T47D (cell line): ENCODE measurements at regions not wholly inside any gene's neighbourhood (a gene's known extent, or its start where the extent isn't known, plus 50 kb on each side); places are given as distances from the start of the nearest gene placed in this dataset.

ENCODE experiments used
- DNase-seq, 2 experiments: peaks; one replicate each; pipeline versions ENCODE4 v3.0.0 to v3.0.0-alpha.2; 2011 to 2012; ENCODE audit warnings: low read depth in 1 of 2, low spot score in 1 of 2
- JUND ChIP-seq: IDR thresholded peaks from 2 replicates; pipeline ENCODE4 v1.6.1; 2012; ENCODE audit warnings: low read depth
- in situ Hi-C: cut with HindIII; loops from 2 replicates; pipeline ENCODE4 v1.10.0; 2016; ENCODE audit warnings: low sequenced_read_pairs, low pct_unique_long_range_greater_than_20kb

DNA sequence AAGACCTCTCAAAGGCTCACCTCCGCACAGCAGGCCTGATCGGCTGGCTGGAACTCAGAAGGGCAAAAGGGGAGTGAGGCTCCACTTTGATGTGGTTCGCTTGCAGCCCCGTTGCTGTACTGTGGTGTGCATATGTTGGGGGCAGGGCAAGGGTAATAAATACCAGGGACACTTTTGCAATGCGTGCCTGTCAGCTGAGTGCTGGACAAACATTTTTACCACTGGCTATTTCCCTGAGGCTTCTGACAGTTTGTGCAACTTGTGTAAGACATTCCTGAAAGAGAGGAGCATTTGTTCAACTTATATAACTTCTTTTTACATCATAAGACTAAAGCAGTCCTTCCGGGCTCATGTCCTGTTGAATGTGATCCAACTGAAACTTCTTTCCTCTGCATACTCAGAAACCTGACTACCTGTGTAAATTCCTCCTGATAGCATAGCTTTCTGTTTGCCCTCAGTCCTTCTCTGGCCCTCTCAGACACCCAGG lies 82.3 kb downstream of the SPRY1 start:
- peak; percentile 62; the same call in 1 of the 2 replicates for TF ChIP-seq JUND
- DNase-seq, result peak; percentile 23 to 94
- in situ Hi-C loops, result no loop called here

- DNase-seq, result peak in 1 of 2 experiments; percentile 47
- in situ Hi-C loops, result no loop called here
- no peak for TF ChIP-seq JUND
Observed at GRCh38 chr4:123479944-123480343, 83.3 kb downstream of the SPRY1 start.

DNA sequence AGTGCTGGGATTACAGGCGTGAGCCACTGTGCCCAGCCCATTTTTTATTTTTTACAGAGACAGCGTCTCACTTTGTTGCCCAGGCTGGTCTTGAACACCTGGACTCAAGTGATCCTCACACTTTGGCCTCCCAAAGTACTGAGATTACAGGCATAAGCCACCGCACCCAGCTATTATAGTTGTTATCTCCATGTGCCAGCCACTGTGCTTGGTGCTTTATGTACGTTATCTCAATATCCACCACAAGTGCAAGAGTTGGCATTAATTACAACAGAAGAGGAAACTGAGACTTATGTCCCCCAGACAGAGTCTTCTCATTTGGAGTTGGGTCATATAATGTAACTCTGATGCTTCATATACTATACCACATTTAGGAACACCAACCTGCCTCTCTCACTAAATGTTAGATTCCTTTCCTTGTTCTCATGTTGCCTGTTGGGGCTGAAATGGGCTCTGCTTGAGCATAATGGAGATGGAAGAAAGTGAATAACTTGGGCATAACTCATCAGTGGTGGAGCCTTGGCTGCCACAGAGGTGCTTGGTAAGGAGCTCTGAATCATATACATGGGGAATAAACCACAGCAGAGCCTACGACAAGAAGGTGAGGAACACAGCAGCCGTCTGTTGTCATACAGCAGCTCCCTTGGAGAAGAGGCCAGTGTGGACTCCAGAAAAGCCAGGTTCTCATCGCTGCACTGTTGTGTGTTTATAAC lies 84.3 kb downstream of the SPRY1 start:
- TF ChIP-seq JUND, result no peak
- in situ Hi-C loops, result no loop called here
- DNase-seq, result no peak

DNA sequence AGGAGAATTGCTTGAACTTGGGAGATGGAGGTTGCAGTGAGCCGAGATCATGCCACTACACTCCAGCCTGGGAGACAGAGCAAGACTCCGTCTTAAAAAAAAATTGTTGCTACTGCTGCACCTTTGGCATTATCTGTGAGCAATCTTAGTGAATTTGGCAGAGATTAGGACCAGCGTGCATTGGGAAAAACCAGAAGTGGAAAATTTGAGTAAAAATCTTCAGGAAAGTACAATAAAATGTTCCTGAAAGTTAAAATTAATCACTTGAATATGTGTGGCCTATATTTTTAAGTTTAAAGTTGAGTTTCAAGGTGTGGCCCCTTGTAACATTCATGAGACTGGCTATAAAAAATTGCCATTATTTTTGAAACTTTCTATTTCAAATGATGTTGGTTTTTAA lies 85.1 kb downstream of the SPRY1 start:
- in situ Hi-C loops, result no loop called here
- TF ChIP-seq JUND, result no peak
- DNase-seq, result no peak

DNA sequence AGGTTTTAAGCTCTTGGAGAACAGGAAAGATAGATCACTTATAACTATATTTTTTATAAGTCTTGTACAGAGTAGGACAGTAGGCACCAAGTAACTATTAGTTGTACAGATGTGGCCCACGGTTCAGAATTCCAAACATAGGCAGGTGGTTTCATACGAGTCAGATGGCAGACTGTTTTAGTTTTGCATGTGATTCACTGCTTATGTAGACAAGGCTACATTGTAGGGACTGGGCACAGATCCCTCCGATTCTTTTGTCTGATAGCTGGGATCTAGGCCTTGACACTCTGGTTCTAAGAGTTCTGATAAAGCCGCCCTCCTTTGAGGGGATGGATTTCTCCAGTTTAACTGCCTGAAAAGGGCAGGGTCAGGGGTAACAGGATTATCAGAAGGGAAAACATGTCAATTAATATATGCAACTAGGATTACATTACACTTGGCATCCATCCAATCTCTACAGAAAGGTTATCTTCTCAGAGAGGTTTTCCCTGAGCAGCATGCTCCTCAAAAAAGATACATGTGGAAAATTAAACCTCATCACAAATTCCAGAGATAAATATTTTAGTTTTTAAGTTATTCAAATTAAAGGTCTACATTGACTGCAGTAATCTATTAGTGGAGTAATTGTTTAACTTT lies 87.8 kb downstream of the SPRY1 start:
- DNase-seq, result no peak
- no peak for TF ChIP-seq JUND
- in situ Hi-C loops, result no loop called here

GRCh38 chr4:123485601-123486000 lies 89.0 kb downstream of the SPRY1 start:
- TF ChIP-seq JUND, result no peak
- in situ Hi-C loops, result no loop called here
- no peak for DNase-seq

- in situ Hi-C loops, result no loop called here
- no peak for DNase-seq
Observed at GRCh38 chr4:123488916-123489315, 92.3 kb downstream of the SPRY1 start.

DNA sequence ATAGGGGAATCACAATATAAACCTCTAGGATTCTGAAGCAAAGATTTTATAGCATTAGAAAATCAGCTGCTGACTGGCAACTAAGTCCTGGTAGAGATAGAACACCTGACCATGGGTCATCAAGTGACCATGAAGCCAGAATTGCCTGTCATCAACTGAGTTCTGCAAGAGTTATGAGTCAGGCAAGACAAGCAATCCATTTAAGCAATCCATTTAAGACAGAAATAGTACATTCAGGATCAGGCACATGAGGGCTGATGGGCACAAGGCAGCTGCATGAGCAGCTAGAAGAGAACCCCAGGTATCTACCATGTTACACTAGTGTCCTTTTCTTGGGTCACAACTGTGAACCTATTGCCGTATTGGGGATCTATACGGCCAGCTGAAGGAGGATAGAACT lies 98.9 kb downstream of the SPRY1 start:
- in situ Hi-C loops, result no loop called here
- no peak for TF ChIP-seq JUND
- DNase-seq, result no peak

More at GRCh38 chr4:123488916-123489315, 92.3 kb downstream of the SPRY1 start:
- no peak for TF ChIP-seq JUND

DNA sequence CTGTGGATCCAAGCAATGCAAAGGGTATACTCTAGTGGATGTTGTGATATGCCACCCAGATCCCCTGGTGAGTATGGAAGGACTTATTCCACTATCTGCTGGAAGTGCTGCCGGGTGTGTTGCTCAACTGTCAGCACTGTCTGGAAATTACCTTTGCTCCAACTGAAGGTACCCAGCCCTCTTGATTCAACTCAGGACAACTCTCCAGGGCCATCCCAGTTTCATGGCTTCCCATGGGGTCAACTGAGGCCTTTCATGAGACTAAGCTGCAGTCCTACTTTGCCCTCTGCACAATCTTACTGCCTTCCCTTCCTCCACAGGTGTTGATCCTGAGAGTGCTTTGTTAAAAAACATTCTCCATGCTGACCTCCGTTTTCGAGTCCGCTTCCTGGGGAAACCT lies 99.8 kb downstream of the SPRY1 start:
- no peak for DNase-seq
- no peak for TF ChIP-seq JUND
- in situ Hi-C loops, result no loop called here

- TF ChIP-seq JUND, result no peak
- DNase-seq, result no peak
- in situ Hi-C loops, result no loop called here
Observed at GRCh38 chr4:123497340-123497739, 100.7 kb downstream of the SPRY1 start.

DNA sequence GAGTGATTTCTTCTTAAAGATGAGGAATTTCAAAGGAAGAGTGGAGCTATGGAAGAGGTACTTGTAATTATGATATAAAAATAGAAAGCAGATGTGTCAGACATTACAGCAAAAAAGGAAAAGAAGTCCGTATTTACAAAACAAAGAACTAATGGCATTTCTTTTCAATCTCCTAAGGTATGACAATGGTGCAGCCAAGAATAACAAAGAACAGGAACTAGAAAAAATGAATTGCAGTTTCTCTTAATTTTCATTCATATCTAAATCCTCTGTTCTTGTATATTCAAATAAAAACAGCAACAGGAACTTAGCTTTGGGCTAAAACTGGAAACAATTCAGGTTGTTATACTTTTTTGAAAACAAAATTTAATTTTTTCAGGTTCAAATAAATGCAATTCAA lies 105.1 kb downstream of the SPRY1 start:
- no peak for TF ChIP-seq JUND

GRCh38 chr4:123503698-123504363 lies 107.2 kb downstream of the SPRY1 start:
- no peak for TF ChIP-seq JUND
- in situ Hi-C loops, result no loop called here
- DNase-seq, result no peak

More for the DNA sequence above, 105.1 kb downstream of the SPRY1 start:
- no peak for DNase-seq
- in situ Hi-C loops, result no loop called here
